HL-60 (cell line): ENCODE measurements at regions not wholly inside any gene's neighbourhood (a gene's known extent, or its start where the extent isn't known, plus 50 kb on each side); places are given as distances from the start of the nearest gene placed in this dataset.

Experiments
- CTCF ChIP-seq: IDR thresholded peaks from one replicate; pipeline ENCODE4 v1.5.1; 2011; ENCODE audit warnings: low read length, control low read depth, inconsistent platforms; ENCODE audit not compliant: insufficient read depth
- POLR2AphosphoS5 ChIP-seq: IDR thresholded peaks from 2 replicates; pipeline ENCODE4 v1.6.1; 2012; ENCODE audit warnings: low read depth
- TF ChIP-seq, protein P1 (sequence below): IDR thresholded peaks from 2 replicates; pipeline ENCODE4 v1.6.1; 2012; ENCODE audit warnings: low read depth; ENCODE audit not compliant: insufficient replicate concordance

DNA sequence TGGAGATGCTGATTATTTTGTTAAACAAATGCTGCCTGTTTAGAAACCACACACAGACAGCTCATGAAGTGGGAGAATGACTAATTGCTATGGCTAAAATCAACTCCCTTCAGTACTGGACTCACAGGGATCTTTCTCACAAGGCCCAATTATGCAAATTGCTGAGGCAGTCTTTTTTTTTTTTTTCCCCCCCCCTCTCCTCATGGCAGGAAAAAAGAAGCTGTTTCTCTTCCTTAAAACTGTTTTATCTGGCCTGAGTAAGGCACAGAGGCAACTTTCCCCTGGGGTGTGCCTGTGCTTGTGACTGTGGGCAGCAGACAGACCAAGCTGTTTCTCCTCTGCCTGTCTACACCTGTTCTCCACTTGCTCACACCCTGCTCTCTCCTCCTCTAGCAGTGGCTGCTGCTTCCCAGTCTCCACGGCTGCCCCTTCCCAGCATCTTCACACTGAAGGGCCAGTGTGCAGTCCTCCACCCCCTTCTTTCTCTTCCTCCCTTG lies 65.4 kb upstream of the STEAP1B start:
- TF ChIP-seq CTCF = no peak
- no peak for TF ChIP-seq POLR2AphosphoS5
- TF ChIP-seq, protein P1, sequence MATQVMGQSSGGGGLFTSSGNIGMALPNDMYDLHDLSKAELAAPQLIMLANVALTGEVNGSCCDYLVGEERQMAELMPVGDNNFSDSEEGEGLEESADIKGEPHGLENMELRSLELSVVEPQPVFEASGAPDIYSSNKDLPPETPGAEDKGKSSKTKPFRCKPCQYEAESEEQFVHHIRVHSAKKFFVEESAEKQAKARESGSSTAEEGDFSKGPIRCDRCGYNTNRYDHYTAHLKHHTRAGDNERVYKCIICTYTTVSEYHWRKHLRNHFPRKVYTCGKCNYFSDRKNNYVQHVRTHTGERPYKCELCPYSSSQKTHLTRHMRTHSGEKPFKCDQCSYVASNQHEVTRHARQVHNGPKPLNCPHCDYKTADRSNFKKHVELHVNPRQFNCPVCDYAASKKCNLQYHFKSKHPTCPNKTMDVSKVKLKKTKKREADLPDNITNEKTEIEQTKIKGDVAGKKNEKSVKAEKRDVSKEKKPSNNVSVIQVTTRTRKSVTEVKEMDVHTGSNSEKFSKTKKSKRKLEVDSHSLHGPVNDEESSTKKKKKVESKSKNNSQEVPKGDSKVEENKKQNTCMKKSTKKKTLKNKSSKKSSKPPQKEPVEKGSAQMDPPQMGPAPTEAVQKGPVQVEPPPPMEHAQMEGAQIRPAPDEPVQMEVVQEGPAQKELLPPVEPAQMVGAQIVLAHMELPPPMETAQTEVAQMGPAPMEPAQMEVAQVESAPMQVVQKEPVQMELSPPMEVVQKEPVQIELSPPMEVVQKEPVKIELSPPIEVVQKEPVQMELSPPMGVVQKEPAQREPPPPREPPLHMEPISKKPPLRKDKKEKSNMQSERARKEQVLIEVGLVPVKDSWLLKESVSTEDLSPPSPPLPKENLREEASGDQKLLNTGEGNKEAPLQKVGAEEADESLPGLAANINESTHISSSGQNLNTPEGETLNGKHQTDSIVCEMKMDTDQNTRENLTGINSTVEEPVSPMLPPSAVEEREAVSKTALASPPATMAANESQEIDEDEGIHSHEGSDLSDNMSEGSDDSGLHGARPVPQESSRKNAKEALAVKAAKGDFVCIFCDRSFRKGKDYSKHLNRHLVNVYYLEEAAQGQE = no peak
